Gastroesophageal sphincter (tissue), 3 donors: ENCODE measurements at regions not wholly inside any gene's neighbourhood (a gene's known extent, or its start where the extent isn't known, plus 50 kb on each side); places are given as distances from the start of the nearest gene placed in this dataset.

ENCODE experiments used
- CTCF ChIP-seq, 4 experiments: fragments of 200-600 bp in 2 of 4; fragments of 450-650 bp in 2 of 4; sonication (generic) in 1 of 4; IDR thresholded peaks; one replicate each; pipeline ENCODE4 v1.5.1; 2017 to 2019; ENCODE audit warnings: antibody characterized with exemption in 4 of 4, mild to moderate bottlenecking in 2 of 4, moderate library complexity in 2 of 4
- EP300 ChIP-seq: sonication (generic); formaldehyde crosslinking; IDR thresholded peaks from one replicate; pipeline ENCODE4 v1.6.1; 2017; ENCODE audit warnings: antibody characterized with exemption, mild to moderate bottlenecking
- POLR2A ChIP-seq, 2 donors: fragments of 450-650 bp; IDR thresholded peaks; one replicate each; pipeline ENCODE4 v1.6.1; 2017; ENCODE audit warnings: antibody characterized with exemption in 2 of 2, mild to moderate bottlenecking in 2 of 2, moderate library complexity in 1 of 2
- POLR2AphosphoS5 ChIP-seq: sonication (generic); formaldehyde crosslinking; IDR thresholded peaks from one replicate; pipeline ENCODE4 v1.6.1; 2017; ENCODE audit warnings: antibody characterized with exemption

DNA sequence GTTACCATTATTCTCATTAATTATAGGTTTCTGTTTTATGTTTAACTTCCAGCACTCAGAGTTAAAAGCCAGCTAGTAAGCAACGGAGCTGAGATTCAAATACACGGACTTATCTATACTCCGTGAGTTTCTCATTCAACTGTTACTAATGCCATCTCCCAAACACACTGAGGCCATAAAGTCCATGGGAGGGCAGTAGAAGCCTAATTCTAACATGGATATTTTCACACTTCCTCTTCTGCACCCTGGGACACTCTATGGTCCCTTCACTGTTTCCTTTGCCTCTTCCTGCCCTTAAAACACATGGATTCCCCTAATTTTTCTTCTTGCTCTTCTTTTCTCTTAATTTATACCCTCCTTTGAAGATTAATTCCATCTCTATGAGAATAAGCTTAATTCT, 245.0 kb downstream of the KLF13 start:
- TF ChIP-seq POLR2A (IDR thresholded peaks at IDR 0.05) (no peak), CTCF (IDR thresholded peaks at IDR 0.05) (no peak), EP300 (no peak), POLR2AphosphoS5 (no peak)
